ENCODE measurements at regions not wholly inside any gene's neighbourhood (a gene's known extent, or its start where the extent isn't known, plus 50 kb on each side); places are given as distances from the start of the nearest gene placed in this dataset.

DNA sequence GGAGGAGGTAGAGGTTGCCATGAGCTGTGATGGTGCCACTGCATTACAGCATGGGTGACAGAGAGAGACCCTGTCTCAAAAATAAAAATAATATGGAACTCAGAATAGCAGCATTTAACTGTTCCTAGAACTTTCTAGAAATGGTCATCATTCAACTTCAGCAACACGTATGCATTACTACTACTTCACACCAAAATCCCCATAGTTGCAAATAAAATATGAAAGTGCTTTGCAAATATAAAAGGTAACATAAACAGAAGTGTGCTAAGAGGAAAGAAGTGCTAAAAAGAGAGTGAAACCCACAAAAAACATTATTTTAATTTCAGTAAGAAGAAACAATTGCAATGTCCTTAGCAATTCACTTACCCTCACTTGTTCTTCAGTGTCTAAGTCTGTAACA is 169.7 kb upstream of the NUDT4 start:
- TF ChIP-seq, protein P1, sequence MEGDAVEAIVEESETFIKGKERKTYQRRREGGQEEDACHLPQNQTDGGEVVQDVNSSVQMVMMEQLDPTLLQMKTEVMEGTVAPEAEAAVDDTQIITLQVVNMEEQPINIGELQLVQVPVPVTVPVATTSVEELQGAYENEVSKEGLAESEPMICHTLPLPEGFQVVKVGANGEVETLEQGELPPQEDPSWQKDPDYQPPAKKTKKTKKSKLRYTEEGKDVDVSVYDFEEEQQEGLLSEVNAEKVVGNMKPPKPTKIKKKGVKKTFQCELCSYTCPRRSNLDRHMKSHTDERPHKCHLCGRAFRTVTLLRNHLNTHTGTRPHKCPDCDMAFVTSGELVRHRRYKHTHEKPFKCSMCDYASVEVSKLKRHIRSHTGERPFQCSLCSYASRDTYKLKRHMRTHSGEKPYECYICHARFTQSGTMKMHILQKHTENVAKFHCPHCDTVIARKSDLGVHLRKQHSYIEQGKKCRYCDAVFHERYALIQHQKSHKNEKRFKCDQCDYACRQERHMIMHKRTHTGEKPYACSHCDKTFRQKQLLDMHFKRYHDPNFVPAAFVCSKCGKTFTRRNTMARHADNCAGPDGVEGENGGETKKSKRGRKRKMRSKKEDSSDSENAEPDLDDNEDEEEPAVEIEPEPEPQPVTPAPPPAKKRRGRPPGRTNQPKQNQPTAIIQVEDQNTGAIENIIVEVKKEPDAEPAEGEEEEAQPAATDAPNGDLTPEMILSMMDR (IDR thresholded peaks at IDR 0.05; ENCODE audit: control extremely low read depth in 1 of 3, insufficient read depth in 1 of 3, low read depth in 1 of 3, low read length in 3 of 3), result no peak
- no peak for TF ChIP-seq YY1 (IDR thresholded peaks at IDR 0.05; ENCODE audit: low read depth, low read length)
- TF ChIP-seq ZNF274 (IDR thresholded peaks at IDR 0.05; ENCODE audit: borderline replicate concordance, extremely low read depth, low read length), result no peak
- TF ChIP-seq EZH2 (IDR thresholded peaks at IDR 0.05; ENCODE audit: low read depth, low read length, severe bottlenecking), result no peak
- TF ChIP-seq SIN3A (conservative IDR thresholded peaks at IDR 0.05 in 1 of 2, IDR thresholded peaks at IDR 0.05 in 1 of 2; ENCODE audit: low read depth in 1 of 2, low read length in 2 of 2), result no peak
- no peak for TF ChIP-seq POLR2AphosphoS5 (IDR thresholded peaks at IDR 0.05; ENCODE audit: low read depth, low read length)
- TF ChIP-seq RAD21 (IDR thresholded peaks at IDR 0.05 in 1 of 2, conservative IDR thresholded peaks at IDR 0.05 in 1 of 2; ENCODE audit: low read depth in 2 of 2, low read length in 2 of 2), result no peak

Measured in H1 (cell line).